ENCODE measurements at regions not wholly inside any gene's neighbourhood (a gene's known extent, or its start where the extent isn't known, plus 50 kb on each side); places are given as distances from the start of the nearest gene placed in this dataset.

GRCh38 chr6:106823058-106823457, 151.5 kb downstream of the CD24 start:
- TF ChIP-seq ETS1 (IDR thresholded peaks at IDR 0.05) (no peak), REST (IDR thresholded peaks at IDR 0.05; ENCODE audit: unreplicated experiment) (no peak), CREB1 (CRISPR knock-in tag; IDR thresholded peaks at IDR 0.05; ENCODE audit: low read depth) (no peak), EZH2 (IDR thresholded peaks at IDR 0.05; ENCODE audit: low read depth, unreplicated experiment) (no peak)

Measured in GM23338 (cell line).